OCI-M2 (cell line): ENCODE measurements at regions not wholly inside any gene's neighbourhood (a gene's known extent, or its start where the extent isn't known, plus 50 kb on each side); places are given as distances from the start of the nearest gene placed in this dataset.

Experiments
- DNase-seq: peaks from one replicate; lab custom pipeline; 2025; ENCODE audit not compliant: unreplicated experiment; lab: John Stamatoyannopoulos, UW

- DNase-seq = no peak
Measured at GRCh38 chr7:35355199-35355598, 101.3 kb upstream of the TBX20 start.

GRCh38 chr7:35353481-35353880, 99.6 kb upstream of the TBX20 start:
- DNase-seq = no peak

- no peak for DNase-seq
Measured at GRCh38 chr7:35351466-35351865, 97.6 kb upstream of the TBX20 start.

- no peak for DNase-seq
Measured at GRCh38 chr7:35348611-35349400, 94.9 kb upstream of the TBX20 start.

GRCh38 chr7:35342786-35343185, 88.9 kb upstream of the TBX20 start:
- no peak for DNase-seq

GRCh38 chr7:35339811-35340210, 85.9 kb upstream of the TBX20 start:
- DNase-seq = no peak

GRCh38 chr7:35336444-35336843, 82.5 kb upstream of the TBX20 start:
- DNase-seq = peak; percentile 33

- no peak for DNase-seq
Measured at GRCh38 chr7:35334506-35334905, 80.6 kb upstream of the TBX20 start.

GRCh38 chr7:35333265-35333664, 79.4 kb upstream of the TBX20 start:
- DNase-seq = no peak

- DNase-seq = peak; percentile 35
Measured at GRCh38 chr7:35331730-35332678, 78.1 kb upstream of the TBX20 start.

GRCh38 chr7:35329026-35329425, 75.1 kb upstream of the TBX20 start:
- no peak for DNase-seq

GRCh38 chr7:35319606-35320005, 65.7 kb upstream of the TBX20 start:
- no peak for DNase-seq

GRCh38 chr7:35316549-35316948, 62.6 kb upstream of the TBX20 start:
- DNase-seq = no peak

- DNase-seq = no peak
Measured at GRCh38 chr7:35315517-35315916, 61.6 kb upstream of the TBX20 start.

GRCh38 chr7:35314354-35314753, 60.5 kb upstream of the TBX20 start:
- DNase-seq = no peak

- DNase-seq = no peak
Measured at GRCh38 chr7:35313575-35313974, 59.7 kb upstream of the TBX20 start.
